HUES64 (cell line): ENCODE measurements at regions not wholly inside any gene's neighbourhood (a gene's known extent, or its start where the extent isn't known, plus 50 kb on each side); places are given as distances from the start of the nearest gene placed in this dataset.
"Not testable (repeated sequence)": the region's sequence is repeated elsewhere in the genome, so short reads cannot be mapped to it uniquely, and the experiment has no call there.

Experiments
- H3K27ac ChIP-seq: 2 replicates; pipeline ENCODE4 v1.7.0; 2013; ENCODE audit warnings: low read depth, low read length, inconsistent platforms
- H3K27me3 ChIP-seq: 2 replicates; pipeline ENCODE4 v1.6.1; 2013; ENCODE audit warnings: mild to moderate bottlenecking, low read length; ENCODE audit not compliant: insufficient read depth
- H3K36me3 ChIP-seq: 2 replicates; pipeline ENCODE4 v1.6.1; 2013; ENCODE audit warnings: mild to moderate bottlenecking, low read length; ENCODE audit not compliant: insufficient read depth
- H3K4me1 ChIP-seq: 2 replicates; pipeline ENCODE4 v1.6.1; 2013; ENCODE audit warnings: mild to moderate bottlenecking, low read length, moderate library complexity; ENCODE audit not compliant: insufficient read depth
- H3K4me3 ChIP-seq: 2 replicates; pipeline ENCODE4 v1.5.1; 2013; ENCODE audit warnings: mild to moderate bottlenecking, low read length, moderate library complexity
- H3K9ac ChIP-seq: 2 replicates; pipeline ENCODE4 v1.6.1; 2013; ENCODE audit warnings: mild to moderate bottlenecking, low read depth, low read length
- H3K9me3 ChIP-seq: 2 replicates; pipeline ENCODE4 v1.6.1; 2013; ENCODE audit warnings: low read depth, low read length; ENCODE audit not compliant: insufficient read depth
- WGBS: fragments of 150-250, 120-280 bp; methylation state at CpG from one replicate; pipeline ENCODE4 v1.1.7; 2013; ENCODE audit warnings: missing lambda C conversion rate; 5-methylcytosine and 5-hydroxymethylcytosine counted together

DNA sequence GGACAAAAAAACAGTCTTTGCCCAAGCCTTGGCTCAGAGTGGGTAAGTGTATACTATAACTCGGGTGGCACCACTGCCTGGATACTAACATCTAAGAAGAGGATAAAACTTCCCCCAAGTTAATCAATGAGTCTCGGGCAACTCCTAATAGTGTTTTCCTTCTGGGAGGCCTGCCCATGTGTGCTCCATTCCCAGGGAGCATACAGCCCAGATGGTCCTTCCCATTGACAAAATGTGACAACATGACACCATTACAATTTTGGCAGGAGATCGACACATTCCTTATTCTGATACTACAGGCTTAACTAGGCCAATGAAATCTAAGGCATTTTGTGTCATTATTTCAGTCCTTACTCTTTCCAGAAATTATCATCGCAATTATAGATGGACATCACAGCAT, 52.7 kb upstream of the CRIM1 start:
- no peaks in the 10 kb centered on the region for H3K36me3 ChIP-seq
- H3K4me3 ChIP-seq: no peak overlapping the region
- no peaks in the 10 kb centered on the region for H3K9me3 ChIP-seq
- no peak overlapping the region for H3K27ac ChIP-seq
- H3K4me1 ChIP-seq: no peaks in the 10 kb centered on the region
- H3K27me3 ChIP-seq: no peaks in the 10 kb centered on the region
- no peak overlapping the region for H3K9ac ChIP-seq
- 96% methylated on average over 4 of the region's 4 CpGs for WGBS

DNA sequence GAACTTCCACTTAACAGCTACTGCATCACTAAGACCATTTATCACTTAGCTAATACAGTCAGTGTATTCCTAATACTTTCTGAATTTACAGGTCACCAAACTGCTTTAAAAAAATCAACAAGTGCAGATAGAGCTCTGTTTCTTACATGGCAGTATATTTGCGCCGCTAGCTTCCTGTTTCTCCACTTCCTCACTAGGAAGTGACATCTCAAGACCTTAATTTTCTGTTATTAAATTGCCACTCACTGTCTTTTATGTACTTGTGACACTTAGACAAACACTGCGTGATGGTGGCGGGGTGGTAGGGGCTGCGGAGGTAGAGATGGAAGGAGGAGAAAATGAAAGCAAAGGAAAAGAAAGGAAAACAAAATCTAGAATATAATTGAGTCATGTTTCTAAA, 53.7 kb upstream of the CRIM1 start:
- H3K36me3 ChIP-seq: no peaks in the 10 kb centered on the region

DNA sequence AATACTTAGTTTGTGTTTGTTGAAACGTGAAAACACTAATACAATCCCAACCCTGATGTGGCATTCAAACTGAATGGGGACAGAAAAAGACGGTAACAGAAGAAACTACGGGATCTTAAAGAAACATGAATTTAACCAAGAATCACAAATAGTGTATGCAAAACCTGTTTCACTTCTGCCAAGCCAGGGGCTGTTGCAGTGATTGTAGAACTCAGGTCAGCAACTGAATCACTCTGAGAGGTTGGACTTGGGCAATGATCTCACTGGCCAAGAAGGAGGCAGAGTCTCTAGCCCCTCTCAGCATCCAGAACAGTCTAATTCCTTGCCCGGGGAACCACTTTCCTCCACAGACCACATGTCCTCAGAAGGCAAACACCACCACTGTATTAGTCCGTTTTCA, 54.9 kb upstream of the CRIM1 start:
- no peaks in the 10 kb centered on the region for H3K36me3 ChIP-seq
- WGBS: 95% methylated on average over 4 of the region's 5 CpGs
- peaks cover 7% of the 10 kb centered on the region; the same call in 1 of the 2 replicates for H3K4me1 ChIP-seq
- H3K27me3 ChIP-seq: no peaks in the 10 kb centered on the region
- no peak overlapping the region for H3K27ac ChIP-seq
- no peak overlapping the region for H3K4me3 ChIP-seq
- H3K9me3 ChIP-seq: no peaks in the 10 kb centered on the region
- H3K9ac ChIP-seq: no peak overlapping the region

More for the DNA sequence above, 53.7 kb upstream of the CRIM1 start:
- H3K9me3 ChIP-seq: no peaks in the 10 kb centered on the region
- no peak overlapping the region for H3K27ac ChIP-seq
- WGBS: 96% methylated on average over 5 of the region's 5 CpGs
- no peak overlapping the region for H3K9ac ChIP-seq
- no peak overlapping the region for H3K4me3 ChIP-seq
- no peaks in the 10 kb centered on the region for H3K27me3 ChIP-seq
- peaks cover 3% of the 10 kb centered on the region; the same call in 1 of the 2 replicates for H3K4me1 ChIP-seq

DNA sequence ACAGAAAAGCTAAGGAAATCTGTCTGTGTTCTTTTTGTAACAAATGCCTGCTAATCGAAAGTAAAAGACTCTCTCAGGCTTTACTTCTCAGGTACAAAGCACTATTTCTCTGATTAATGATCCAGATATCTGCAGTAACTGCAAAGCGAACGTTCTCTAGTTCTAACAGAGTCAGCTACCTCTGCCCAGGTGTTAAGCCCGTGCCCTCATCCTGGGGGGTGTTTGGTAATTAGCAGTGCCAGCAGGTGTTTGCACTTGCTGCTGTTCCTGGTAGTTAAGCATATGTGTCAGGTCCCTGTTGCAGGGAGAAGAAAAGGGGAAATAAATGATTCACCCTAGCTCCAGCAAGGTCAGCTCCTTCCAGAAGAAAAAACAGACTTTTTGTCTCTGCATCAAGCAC, 58.8 kb upstream of the CRIM1 start:
- no peaks in the 10 kb centered on the region for H3K27me3 ChIP-seq
- no peak overlapping the region for H3K9ac ChIP-seq
- peaks cover 7% of the 10 kb centered on the region for H3K4me1 ChIP-seq
- no peaks in the 10 kb centered on the region for H3K36me3 ChIP-seq
- no peak overlapping the region for H3K27ac ChIP-seq
- H3K9me3 ChIP-seq: no peaks in the 10 kb centered on the region
- WGBS: 56% methylated on average over 4 of the region's 4 CpGs
- H3K4me3 ChIP-seq: no peak overlapping the region

DNA sequence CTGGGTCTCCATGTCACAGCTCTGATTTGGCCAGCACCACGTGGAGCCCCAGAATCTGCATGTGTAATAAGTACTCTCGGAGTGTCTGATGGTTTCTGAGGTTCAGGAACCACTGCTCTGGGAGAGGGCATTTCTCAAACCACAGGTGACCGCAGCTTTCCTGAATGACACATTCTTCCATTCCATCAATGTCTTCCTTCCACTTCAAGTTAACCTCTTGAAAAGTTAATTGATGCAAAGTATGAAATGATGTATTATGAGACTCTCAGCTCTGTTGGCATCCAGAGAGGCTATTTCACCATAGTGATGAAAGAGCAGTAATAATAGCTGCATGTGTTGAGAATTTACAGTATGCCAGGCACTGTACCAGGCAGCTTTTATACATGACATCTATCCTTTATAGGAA, 61.3 kb upstream of the CRIM1 start:
- H3K4me1 ChIP-seq: peaks cover 10% of the 10 kb centered on the region
- no peaks in the 10 kb centered on the region for H3K9me3 ChIP-seq
- no peak overlapping the region for H3K4me3 ChIP-seq
- no peaks in the 10 kb centered on the region for H3K27me3 ChIP-seq
- H3K27ac ChIP-seq: no peak overlapping the region
- no peaks in the 10 kb centered on the region for H3K36me3 ChIP-seq
- WGBS: 88% methylated on average over 3 of the region's 3 CpGs
- no peak overlapping the region for H3K9ac ChIP-seq

DNA sequence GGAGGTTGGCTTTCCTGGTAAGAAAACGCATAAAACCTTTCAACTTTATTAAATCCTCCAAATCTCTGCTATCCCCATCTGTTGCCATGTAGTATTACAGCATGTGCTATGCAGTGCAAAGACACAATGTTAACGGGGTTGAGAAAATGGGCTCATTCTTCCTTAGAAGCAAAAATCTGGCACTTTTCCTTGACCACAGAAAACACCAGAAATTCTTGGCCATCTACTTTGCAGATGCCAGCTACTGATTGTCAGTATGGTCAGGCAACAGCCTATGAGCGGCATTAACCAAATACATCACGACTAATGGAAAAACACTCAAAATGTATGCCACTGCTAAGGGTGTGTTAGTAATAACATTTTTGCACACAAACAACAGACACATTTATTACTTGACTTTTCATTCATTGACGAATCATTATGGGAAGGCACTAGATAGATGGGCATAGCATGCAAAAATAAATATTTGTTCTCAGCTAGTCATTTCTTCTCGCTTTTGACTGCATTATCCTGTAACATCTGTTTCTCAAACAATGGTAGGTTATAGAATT, 65.2 kb upstream of the CRIM1 start:
- no peaks in the 10 kb centered on the region for H3K9me3 ChIP-seq
- WGBS: 97% methylated on average over 5 of the region's 6 CpGs
- H3K9ac ChIP-seq: no peak overlapping the region
- H3K36me3 ChIP-seq: no peaks in the 10 kb centered on the region
- no peaks in the 10 kb centered on the region for H3K27me3 ChIP-seq
- peaks cover 4% of the 10 kb centered on the region for H3K4me1 ChIP-seq
- no peak overlapping the region for H3K4me3 ChIP-seq
- H3K27ac ChIP-seq: no peak overlapping the region

DNA sequence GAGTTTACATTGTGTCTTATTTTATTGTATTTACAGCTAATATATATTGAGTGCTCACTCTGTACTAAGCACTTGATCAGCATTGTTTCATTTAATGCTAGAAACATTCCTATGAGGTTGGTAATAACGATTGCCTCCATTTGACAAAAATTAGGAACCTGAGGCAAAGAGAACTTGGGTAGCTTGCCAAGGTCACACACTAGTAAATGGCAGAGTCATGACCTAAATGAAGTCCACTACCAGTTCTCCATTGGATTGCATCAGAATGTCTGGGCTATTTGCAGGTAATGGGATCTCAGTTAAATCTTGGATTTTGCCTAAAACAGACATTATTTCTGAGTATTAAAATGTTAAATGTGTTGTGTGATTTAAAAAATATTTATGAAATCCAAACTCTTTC, 65.8 kb upstream of the CRIM1 start:
- no peak overlapping the region for H3K4me3 ChIP-seq
- H3K4me1 ChIP-seq: peaks cover 4% of the 10 kb centered on the region
- no peak overlapping the region for H3K9ac ChIP-seq
- no peaks in the 10 kb centered on the region for H3K36me3 ChIP-seq
- WGBS: 85% methylated on average over 1 of the region's 1 CpG
- no peaks in the 10 kb centered on the region for H3K27me3 ChIP-seq
- no peak overlapping the region for H3K27ac ChIP-seq
- no peaks in the 10 kb centered on the region for H3K9me3 ChIP-seq

DNA sequence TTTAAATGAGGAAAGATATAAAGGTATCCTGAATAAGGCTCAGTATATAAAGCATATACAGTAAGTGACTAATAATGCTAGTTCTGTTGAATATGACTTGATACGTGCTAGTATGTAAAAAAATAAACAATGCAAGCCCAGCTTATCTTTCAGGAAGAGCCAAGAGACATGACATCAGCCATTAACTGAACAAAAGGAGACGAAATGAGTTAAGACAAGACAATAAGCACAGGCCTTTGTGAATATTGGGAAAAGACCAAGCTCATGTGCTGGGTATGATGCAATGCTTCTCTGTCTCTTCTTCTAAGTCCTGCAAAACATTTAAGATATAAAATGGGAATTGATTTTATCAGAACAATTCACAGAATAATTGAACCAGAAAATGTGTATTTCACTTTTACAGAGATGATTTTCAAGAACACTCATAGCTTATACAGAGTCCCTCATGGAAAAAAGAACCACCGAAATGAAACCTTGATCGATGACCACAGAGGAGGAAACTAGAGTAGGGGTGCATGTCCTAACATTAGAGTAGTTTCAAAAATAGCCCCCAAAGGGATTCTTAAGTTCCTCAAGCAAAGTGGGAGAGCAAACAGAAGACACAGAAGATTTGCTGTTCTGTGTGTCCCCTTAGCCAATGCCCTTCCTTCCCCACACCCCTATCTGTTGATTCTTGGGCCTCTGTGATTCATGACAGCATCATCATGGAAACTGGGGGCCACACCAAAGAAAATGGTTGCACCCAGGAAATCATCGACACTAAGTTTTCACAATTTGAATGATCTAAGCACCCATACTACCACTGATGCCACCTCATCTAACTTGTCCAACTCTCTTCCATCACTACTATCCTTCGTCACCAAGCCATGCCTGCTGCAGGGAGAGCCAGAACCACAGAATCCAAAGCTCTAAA, 68.0 kb upstream of the CRIM1 start:
- no peaks in the 10 kb centered on the region for H3K27me3 ChIP-seq
- no peaks in the 10 kb centered on the region for H3K36me3 ChIP-seq
- no peak overlapping the region for H3K9ac ChIP-seq
- H3K9me3 ChIP-seq: no peaks in the 10 kb centered on the region; the same call in 1 of the 2 replicates
- 89% methylated on average over 6 of the region's 6 CpGs for WGBS
- peaks cover 4% of the 10 kb centered on the region; the same call in 1 of the 2 replicates for H3K4me1 ChIP-seq
- H3K4me3 ChIP-seq: no peak overlapping the region
- H3K27ac ChIP-seq: no peak overlapping the region

DNA sequence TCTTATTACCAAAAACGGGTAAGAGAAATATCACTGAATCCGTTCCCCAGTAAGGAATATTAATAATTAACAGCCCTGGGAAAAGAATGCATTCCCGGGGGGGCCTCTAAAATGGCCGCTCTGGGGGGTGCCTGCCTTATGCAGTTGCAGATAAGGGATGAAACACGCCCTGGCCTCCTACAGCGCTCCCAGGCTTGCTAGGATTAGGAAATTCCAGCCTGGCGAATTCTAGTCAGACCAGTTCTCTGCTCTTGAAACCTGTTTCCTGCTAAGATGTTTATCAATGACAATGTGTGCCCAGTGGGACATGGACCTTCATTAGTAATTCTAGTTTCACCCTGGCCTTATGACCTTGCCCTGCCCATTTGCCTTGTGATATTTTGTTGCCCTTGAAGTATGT, 76.1 kb upstream of the CRIM1 start:
- H3K27me3 ChIP-seq, H3K36me3 ChIP-seq, H3K4me3 ChIP-seq, H3K9ac ChIP-seq, H3K27ac ChIP-seq, H3K4me1 ChIP-seq: not testable (repeated sequence)
- H3K9me3 ChIP-seq: peaks cover 36% of the 10 kb centered on the region
- WGBS: 92% methylated on average over 5 of the region's 7 CpGs

DNA sequence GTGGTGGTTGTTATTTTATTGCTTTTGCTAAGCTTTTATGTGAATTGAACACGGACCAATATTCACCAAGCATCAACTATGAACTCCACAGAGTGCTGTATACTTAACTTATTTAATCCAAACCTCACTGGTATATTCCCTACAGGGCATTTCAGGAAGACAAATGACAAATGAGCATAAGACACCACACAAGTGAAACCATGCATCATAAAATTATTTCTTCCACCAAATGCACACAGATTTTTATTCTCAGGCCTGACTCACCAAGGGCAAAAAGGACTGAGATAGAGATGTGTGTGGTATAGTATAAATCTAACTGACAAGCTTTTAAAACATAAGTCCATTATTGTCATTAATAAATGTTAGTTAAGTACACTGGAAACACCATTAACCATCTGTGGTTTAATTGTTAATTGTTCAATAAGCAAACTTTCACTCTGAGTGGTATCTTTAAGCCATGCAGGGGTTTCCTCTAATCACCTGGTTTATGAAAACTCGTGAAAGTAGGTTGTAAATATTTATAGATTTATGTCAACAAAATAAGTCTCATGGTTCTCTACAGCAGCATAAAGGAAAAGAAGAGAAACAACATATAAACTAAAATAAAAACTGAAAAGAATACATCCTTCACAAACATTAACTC, 77.6 kb upstream of the CRIM1 start:
- Histone ChIP-seq H3K9ac (no peak overlapping the region), H3K4me1 (no peaks in the 10 kb centered on the region), H3K9me3 (peaks cover 36% of the 10 kb centered on the region), H3K27me3 (no peaks in the 10 kb centered on the region), H3K4me3 (no peak overlapping the region), H3K27ac (no peak overlapping the region), H3K36me3 (no peaks in the 10 kb centered on the region)
- 95% methylated on average over 1 of the region's 2 CpGs for WGBS

DNA sequence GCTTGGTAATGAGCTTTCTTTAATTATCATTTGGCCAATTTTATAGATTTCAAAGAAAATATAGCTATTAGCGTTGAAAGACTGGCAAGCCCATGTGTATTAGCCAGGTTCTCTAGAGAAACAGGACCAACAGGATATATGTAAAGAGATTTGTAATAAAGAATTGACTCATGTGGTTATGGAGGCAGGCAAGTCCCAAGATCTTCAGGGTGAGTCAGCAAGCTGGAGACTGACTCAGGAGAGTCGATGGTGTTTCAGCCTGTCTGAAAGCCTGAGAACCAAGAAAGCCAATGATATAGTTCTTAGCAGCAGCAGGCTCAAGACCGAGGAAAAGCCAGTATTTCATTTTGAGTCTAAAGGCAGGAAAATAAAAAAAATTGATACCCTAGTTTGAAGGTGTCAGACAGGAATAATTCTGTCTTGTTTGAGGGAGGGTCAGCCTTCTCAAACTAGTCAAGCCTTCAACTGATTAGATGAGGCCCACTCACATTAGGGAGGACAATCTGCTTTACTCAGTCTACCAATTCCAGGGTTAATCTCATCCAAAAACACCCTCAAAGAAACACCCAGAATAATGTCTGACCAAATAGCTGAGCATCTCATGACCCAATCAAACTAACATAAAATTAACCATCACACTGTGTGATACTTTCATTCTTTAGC, 78.3 kb upstream of the CRIM1 start:
- Histone ChIP-seq H3K27me3 (no peaks in the 10 kb centered on the region), H3K36me3 (no peaks in the 10 kb centered on the region), H3K27ac (no peak overlapping the region), H3K4me3 (no peak overlapping the region), H3K9ac (no peak overlapping the region), H3K4me1 (no peaks in the 10 kb centered on the region; the same call in 1 of the 2 replicates), H3K9me3 (peaks cover 36% of the 10 kb centered on the region)
- WGBS: 89% methylated on average over 3 of the region's 3 CpGs
